ENCODE measurements at regions not wholly inside any gene's neighbourhood (a gene's known extent, or its start where the extent isn't known, plus 50 kb on each side); places are given as distances from the start of the nearest gene placed in this dataset.

GRCh38 chr1:34610063-34610462 is 144.8 kb upstream of the GJB5 start:
- DNase-seq (ENCODE audit: low read depth) = no peak

DNA sequence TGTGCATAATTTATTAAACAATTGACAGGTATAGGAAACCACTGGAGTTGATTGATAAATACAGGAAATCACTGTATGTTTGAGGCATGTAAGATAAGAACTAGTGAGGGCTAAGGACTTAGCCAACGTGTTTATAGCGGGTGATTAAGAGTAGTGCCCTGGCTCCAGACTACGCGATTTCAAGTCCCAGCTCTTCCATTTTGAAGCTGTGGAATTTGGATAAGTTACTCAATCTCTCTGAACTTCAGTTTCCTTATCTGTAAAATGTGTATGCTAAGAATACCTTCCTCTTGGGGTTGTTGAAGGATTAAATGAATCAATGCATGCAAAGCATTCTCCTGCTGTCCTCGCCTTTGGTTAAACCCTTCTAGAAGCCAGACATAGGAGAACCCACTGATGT is 143.3 kb upstream of the GJB5 start:
- DNase-seq (ENCODE audit: low read depth) = no peak

- DNase-seq (ENCODE audit: low read depth) = no peak
Measured at GRCh38 chr1:34612091-34612827, 142.6 kb upstream of the GJB5 start.

DNA sequence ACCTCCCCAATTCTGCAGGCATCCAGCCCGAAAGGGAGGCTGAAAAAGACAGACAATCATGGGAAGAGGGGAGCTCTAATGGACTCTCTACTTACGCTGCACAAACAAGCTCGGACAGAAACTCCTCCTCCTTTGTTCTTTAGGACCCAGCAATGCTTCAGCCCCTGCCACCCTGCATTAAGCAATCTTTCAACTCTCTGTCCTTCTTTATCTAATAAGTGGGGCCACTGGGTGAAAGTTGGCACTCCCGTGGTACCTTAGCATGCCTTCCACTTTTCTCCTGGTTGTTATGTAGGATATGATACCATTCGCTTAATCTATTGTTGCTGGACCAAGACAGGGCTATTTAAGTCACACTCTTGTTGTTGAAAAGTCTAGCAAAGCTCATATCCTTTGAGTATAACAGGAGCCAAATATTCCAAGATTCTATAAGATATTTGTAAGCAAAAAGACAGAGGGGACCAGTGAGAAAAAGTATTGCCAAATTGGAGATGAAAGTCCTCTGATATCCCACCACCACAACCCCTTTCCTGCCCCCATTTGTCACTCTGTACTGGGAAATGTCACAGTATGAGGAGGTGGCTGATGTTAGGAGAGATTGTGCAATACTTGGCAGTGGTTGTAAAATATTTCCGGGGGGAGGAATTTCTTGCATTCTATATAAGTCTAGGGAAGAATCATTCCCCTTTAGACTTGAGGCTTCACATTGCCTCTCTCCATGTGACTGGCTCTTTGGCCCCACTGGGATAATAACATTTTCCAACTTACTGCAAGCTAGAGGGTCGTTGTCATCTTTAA is 137.3 kb upstream of the GJB5 start:
- no peak for DNase-seq (ENCODE audit: low read depth)

DNA sequence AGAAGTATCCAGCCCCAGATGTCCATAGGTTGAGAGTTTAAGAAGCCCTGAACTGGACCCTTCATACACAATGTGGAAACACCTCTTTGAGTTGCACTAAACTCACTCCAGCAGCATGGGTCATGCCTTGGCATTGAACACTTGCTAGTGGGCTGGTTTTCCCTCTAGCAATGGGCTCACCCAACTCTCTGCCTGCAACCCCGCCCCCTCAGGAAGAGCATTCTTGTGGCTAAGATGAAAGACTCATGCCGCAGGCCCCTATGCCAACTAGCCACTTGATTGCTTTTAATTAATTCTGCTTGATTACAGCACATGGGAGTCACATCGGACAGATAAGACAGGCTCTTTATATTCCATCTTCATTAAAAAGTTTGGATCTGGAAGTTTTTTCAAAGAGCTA is 136.5 kb upstream of the GJB5 start:
- DNase-seq (ENCODE audit: low read depth) = no peak

DNA sequence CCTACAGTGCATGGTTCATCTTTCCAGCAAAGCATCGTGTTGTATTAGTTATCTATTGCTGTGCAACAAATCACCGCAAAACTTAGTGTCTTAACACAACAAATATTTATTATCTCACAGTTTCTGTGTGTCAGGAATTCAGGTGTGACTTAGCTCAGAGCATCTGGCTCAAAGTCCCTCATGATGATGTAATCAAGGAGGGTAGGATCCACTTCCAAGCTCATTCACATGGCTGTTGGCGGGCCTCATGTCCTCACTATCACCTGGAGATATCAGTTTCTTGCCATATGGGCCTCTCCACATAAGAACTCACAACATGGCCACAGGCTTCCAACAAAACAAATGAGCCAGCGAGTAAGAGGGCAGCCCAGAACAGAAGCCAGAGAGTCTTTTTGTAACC is 135.6 kb upstream of the GJB5 start:
- no peak for DNase-seq (ENCODE audit: low read depth)

DNA sequence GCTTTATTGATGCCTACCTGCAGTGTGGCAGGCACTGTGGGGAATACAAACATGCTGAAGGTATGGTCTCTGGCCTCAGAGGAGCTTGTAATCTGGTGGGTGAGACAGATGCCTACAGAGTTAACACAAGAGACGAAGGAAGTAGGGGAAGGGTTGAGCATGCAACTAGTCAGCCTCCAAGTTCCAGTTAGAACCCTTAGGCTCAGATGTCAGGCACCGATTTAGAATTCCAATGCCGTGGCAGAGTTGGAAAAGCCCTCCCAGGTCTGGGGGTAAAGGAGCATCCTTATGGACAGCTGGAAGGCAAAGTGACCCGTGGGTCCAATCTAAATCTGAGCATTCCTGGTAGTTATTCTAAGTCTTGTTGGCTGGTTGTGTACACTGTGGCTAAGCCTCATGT is 132.9 kb upstream of the GJB5 start:
- no peak for DNase-seq (ENCODE audit: low read depth)

DNA sequence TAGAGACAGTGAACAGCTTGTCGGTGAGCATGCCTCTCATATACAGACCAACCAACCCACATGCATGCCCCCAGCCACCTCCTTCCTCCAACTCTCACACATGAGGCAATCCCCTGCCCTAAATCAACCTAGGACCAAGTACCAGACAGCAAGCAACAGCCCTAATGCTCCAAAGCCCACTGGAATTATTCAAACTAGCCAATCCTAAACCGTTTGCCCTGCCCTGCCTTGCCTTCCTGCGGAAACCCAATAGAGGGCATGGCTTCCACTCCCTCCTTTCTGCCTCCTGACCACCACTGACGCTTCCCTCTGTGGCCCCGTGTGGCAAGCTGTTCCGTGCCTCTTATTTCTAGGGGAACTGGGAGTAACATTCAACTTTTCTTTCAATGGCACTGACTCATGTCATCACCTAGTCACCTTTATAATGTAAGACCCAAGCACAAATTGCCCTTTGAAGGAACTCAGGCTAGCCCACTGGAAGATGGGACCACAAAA is 129.3 kb upstream of the GJB5 start:
- DNase-seq (ENCODE audit: low read depth) = no peak

DNA sequence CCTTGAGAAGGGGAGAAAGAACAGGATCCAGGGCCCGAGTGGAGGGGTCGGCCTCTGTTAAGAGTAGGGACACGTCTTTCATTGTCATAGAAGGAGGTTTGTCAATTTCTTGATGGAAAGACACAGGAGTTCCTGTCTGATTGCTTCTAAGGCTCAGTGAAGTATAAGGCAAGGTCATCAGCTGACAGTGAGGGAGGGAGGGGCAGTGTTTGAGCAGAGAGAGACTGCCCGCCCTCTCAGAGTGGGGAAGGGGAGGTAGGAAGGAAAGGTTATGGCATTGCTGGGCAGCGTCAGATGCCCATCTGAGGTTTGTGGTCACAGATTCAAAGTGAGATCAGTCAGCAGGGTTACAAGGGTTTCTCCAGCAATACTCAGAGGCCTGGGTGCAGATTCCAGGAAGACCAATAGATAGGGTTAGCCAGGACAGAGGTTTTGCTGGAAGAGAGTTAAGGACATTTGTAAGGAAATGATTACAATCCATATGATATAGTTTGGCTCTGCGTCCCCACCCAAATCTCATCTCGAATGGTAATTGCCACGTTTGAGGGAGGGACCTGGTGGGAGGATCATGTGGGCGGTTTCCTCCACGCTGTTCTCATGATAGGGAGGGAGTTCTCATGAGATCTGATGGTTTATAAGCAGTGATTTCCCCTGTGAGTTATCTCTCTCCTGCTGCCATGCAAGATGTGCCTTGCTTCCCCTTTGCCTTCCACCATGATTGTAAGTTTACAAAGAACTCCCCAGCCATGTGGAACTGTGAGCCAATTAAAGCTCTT is 127.2 kb upstream of the GJB5 start:
- no peak for DNase-seq (ENCODE audit: low read depth)

DNA sequence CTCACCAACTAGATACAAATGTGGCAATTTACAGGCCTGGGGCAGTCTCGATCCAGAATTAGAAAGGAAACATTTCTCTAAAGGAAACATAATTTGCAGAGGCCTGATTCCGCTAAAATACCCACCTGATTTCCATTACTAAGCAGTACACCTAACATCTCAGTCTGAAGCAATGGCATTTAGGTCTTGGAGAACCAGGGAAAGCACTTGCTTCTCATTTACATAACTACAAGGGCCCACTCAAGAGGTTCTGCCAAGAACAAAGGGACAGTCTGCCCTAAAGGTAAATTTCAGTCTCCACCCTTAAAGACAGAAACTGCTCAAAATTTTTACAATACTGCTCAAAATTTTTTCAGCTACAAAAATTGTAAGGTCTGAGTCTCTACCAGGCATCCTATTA is 123.7 kb upstream of the GJB5 start:
- no peak for DNase-seq (ENCODE audit: low read depth)

DNA sequence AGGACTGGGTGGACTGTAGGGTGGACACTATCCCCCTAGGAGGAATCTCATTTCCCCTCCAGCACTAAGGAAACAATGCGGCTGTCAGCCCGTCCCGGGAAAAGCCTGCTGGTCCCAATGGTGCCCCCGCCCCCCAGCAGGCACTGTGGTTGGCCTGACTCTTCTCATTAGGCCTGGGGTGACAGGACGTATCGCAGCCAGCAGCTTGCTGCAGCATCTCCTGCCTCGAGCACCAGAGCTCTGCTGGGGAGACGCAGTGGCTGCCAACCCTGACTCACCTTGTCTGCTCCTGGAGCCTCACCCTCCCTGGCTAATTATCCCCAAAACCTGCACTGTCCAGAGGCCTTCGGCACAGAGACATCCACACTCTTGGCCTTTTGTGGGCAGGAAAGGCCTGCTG is 115.1 kb upstream of the GJB5 start:
- DNase-seq (ENCODE audit: low read depth) = no peak

- DNase-seq (ENCODE audit: low read depth) = no peak
Measured at GRCh38 chr1:34640654-34641401, 114.0 kb upstream of the GJB5 start.

- no peak for DNase-seq (ENCODE audit: low read depth)
Measured at GRCh38 chr1:34642679-34643078, 112.2 kb upstream of the GJB5 start.

DNA sequence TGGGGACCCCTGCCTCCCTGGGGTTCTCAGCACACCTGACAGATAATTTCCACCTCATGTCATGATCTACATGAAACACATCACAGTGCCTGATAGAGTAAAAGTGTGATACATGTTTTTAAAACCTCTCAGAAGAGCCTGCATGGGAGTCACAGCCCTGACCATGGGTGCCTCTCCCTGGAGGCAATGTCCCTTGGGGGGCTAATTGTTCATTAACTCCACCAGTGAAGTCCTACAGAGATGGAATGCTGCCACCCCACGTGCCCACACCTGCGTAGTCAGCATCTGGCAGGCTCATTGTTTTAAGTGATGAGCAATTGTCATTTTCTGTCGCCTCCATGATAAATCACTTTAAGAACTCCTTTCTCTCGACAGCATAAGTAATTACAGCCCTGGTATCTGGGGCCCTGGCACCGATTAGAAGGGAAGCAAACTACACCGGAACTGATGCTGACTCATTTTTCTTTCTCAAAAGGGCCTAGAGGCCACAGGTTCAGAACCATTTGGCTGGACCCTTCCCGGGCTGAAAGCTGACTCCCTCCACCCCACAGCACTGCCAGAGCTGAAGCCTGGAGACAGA is 109.6 kb upstream of the GJB5 start:
- DNase-seq (ENCODE audit: low read depth) = no peak

DNA sequence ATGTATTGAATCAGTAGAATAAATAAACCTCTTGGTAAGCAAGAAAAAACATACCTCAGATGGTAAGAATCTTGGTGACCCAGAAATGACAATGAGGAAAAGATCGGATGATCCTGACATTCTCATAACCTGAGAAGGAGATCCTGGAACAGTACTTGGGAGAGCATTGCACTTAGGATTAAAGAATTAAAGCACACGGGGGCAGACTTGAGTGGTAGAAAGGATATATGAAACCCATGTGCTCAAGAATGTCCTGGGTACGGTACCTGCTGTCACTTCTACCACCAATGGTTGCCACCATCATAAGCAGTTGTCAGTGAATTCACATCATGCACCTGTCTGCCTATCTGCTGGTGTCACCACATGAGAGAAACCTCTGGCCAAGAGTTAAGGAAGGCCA is 108.9 kb upstream of the GJB5 start:
- no peak for DNase-seq (ENCODE audit: low read depth)

- DNase-seq (ENCODE audit: low read depth) = no peak
Measured at GRCh38 chr1:34648501-34648900, 106.3 kb upstream of the GJB5 start.

DNA sequence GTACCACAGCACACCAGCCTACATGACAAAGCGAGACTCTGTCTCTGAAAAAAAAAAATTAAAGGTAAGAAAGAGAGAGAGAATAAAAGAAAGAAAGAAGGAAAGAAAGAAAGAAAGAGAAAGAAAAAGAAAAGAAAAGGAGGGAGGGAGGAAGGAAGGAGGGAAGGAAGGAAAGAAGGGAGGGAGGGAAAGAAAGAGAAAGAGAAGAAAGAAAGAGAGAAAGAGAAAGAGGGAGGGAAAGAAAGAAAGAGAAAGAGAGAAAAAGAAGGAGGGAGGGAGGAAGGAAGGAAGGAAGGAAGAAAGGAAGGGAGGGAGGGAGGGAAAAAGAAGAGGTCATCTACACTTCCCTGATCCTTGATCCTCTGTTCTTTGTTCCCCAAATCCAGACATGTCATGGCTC is 104.8 kb upstream of the GJB5 start:
- no peak for DNase-seq (ENCODE audit: low read depth)

DNA sequence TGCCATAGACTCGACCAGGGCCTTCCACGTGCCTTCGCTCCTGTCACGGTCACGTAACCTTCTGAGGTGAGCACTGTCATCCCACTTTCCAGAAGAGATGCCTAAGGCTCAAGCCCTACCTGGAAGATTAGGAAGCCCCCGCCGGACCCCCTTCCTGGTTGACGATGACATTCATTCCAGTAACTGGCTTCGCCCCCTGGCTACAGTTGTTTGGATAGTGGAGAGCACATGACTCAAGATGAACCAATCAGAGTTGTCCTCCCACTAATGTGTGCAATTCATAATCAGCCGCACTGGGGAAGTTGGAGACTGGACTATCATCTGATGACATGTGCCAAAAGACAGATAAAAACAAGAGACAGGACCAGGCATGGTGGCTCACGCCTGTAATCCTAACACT is 104.0 kb upstream of the GJB5 start:
- no peak for DNase-seq (ENCODE audit: low read depth)

DNA sequence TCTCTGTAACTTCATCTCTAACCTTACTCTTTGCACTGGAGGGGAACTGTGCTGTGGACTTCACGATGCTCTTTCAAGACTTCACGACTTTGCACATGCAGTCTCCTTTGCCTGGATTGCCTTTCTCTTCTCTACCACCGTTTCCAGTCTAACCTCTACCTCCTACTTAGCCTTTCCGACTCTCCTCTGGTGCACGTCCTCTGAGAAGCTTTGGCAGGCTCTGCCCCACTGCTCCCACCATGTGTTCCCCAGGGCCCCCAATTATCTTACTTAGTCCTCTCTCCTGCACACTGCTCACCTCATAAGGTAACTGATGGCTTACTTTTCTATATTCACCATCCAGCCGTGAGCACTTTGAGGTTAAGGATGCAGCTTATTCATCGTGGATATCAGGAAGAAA is 101.7 kb upstream of the GJB5 start:
- DNase-seq (ENCODE audit: low read depth) = no peak

DNA sequence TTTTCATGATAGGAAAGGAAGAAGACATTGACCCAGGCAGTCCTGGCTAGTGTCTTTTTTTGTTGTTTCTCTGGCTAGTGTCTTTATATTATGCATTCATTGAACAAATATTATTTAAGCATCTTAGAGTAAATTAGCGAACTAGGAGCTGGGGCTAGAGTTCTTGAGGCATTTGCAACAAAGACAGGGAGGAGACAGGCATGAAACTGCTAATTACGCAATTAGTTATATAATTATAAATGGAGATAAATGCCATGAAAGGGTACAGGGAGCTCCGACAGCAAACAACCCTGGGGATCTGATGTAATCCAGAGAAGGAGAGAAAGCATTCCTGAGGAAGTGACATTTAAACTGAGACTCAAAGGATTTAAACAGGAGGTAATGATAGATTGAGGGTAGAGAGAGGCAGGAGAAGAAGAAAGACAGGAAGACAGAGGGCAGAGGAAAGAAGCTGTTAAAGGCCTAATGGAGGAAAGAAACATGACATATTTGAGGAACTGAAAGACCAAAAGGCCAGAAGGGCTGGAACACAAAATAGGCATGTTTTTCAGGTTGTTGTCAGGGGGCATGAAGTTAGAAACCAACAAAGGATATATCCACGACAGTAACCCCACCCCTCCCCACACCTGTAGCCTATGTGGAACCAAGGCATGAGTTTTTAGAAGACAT is 99.5 kb upstream of the GJB5 start:
- no peak for DNase-seq (ENCODE audit: low read depth)

DNA sequence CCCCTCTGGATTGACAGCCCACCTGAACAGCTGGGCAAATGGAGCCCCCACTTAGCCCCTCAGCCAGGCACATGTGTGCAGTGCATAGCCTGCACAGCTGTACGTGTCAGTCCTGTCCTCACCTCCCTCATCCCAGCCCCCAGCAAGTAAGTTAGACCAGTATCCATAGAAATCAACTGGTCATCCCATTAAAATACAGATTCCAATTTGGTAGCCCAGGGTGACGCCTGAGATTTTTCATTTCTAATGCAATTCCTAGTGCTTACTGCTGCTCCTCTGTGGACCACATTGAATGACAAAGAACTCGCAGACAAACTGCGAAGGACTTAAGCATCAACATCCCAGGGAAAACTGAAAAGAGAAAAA is 99.0 kb upstream of the GJB5 start:
- DNase-seq (ENCODE audit: low read depth) = no peak

Data from iris pigment epithelial cell (primary cell).